ENCODE measurements at regions not wholly inside any gene's neighbourhood (a gene's known extent, or its start where the extent isn't known, plus 50 kb on each side); places are given as distances from the start of the nearest gene placed in this dataset.
"Not testable (repeated sequence)": the region's sequence is repeated elsewhere in the genome, so short reads cannot be mapped to it uniquely, and the experiment has no call there.

DNA sequence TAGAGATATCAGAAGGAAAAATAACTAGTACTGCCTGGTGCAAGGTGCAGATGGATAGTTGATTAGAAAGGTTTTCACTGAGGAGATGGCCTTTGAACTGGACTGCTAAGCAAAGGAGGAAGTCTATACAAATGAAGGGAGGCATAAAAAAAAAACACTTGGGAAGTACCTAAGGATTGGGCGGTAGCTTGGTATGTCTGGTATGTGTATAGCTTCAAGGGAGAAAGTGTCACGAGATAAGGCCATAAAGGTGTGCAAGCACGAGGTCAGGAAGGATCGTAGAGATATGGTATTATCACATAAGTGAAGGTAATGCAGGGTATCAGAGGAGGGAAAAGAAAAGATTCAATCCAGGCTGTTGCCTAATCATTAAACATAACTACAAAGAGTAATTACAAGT is 517.2 kb upstream of the TSPY4 start:
- DNase-seq (ENCODE audit: low read depth in 3 of 3) = no peak

DNA sequence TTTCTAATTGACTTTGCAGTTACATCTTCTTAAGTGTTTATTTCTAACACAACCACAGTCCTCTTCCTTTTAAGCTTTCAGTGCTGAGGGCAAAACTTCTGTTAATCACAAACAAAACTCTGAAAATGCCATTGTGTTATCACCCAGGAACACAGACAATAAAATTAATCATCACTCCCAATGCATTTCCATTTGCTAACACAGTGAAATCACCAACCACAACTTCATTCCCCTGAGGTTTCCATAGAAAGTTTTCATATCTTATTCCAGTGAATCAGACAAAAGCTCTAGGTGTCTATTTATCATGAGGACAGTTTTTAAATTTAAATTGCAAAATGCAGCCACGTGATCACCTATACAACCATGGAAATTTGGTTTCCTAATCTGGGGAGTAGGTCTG is 516.2 kb upstream of the TSPY4 start:
- no peak for DNase-seq (ENCODE audit: low read depth in 3 of 3)

DNA sequence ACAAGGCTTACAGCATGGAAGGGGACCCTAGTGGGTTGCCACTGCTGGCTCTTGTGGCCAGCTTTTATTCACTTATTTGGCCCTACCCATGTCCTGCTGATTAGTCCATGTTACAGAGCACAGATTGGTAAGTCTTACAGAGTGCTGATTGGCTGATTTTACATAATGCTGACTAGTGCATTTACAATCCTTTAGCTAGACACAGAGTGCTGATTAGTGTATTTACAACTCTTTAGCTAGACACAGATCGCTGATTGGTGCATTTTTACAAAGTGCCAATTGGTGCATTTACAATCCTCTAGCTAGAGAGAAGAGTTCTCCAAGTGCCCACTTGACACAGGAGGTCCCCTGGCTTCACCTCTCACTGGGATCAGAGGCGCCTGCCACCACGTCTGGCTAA is 485.0 kb upstream of the TSPY4 start:
- no peak for DNase-seq (ENCODE audit: low read depth in 3 of 3)

DNA sequence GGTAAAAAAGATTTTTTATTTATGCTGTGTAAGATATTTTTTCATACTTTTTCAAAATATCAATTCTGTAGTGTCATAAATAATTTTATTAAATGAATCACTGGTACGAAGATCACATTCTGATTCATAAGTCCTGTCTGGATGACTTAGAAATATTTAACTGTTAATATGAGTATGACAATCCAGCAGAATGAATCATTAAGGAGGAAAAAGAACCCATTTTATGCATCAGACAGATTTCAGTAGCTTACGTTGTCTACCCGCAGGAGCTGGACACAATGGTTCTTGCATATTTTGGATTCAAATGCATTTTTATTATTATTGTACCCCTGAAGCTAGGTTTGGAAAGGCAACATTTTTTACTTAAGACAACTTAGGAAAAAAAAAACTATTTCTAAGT is 448.9 kb upstream of the TSPY4 start:
- no peak for DNase-seq (ENCODE audit: low read depth in 3 of 3)

DNA sequence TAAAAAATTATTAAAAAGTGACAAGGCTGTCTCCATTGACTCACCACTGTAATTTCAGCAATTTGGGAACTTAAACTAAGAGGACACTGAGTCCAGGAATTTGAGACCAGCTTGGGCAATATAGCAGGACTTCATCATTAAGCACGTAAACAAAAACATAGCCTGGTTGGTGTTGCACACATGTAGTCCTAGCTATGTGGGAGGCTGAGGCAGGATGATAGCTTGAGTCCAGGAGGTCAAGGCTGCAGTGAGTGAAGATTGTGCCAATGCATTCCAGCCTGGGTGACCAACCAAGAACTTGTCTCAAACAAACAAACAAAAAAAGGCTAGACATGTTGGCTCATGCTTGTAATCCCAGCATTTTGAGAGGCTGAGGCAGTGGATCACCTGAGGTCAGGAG is 439.4 kb upstream of the TSPY4 start:
- DNase-seq (ENCODE audit: low read depth in 3 of 3) = no peak

DNA sequence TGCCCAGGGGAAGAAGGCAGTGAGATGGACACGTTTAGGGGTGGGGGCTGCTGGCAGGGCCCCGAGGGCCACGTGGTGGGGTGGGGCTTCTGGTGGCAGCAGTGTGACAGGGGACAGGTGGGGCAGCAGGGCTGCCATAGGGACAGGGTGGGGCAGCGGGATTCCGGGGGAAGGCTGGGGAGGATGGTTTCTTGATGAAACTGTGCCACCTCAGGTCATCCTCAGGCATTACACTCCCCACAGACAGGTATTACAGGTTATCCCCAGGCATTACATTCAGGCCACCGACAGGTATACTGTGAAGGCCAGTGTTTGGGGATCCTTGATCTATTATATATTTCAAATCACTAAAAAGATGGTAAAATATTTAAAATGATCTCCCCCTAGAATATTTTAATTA is 432.1 kb upstream of the TSPY4 start:
- DNase-seq (ENCODE audit: low read depth in 3 of 3) = no peak

DNA sequence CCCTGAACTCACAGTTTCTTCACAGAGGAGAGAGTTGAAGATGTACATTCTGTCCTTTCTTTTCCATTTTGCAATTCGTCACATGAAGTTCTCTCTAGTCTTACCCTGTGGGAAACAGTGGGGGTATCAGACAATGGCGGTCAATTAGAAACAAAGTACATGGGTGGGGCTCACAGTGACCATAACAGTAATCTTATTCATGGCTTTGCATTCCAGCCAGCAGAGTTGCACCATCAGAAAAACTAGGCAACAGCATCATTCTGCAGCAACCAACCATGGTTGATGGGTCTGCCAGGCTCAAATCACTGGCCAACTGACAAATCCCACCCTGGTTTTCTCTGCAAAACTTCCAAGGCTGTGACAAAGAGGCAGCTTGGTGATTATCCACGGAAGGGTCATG is 414.7 kb upstream of the TSPY4 start:
- DNase-seq (ENCODE audit: low read depth in 3 of 3) = not testable (repeated sequence)
